Neuronal stem cell (in vitro differentiated cells): ENCODE measurements at regions not wholly inside any gene's neighbourhood (a gene's known extent, or its start where the extent isn't known, plus 50 kb on each side); places are given as distances from the start of the nearest gene placed in this dataset.
A peak's percentile ranks its signal among the peaks of the same experiment; 100 is the strongest.

Experiments used
- DNase-seq: peaks from one replicate; pipeline ENCODE4 v3.0.0-alpha.2; 2013; ENCODE audit warnings: low spot score
- H2AFZ ChIP-seq: one replicate; pipeline ENCODE4 v1.6.1; 2013; ENCODE audit warnings: mild to moderate bottlenecking, low read length, inconsistent platforms
- H2AK5ac ChIP-seq: 2 replicates; pipeline ENCODE4 v1.6.1; 2013; ENCODE audit warnings: low read depth, mild to moderate bottlenecking, inconsistent platforms, low read length, moderate library complexity, mixed read lengths
- H2BK120ac ChIP-seq: 2 replicates; pipeline ENCODE4 v1.6.1; 2013; ENCODE audit warnings: low read depth, mild to moderate bottlenecking, inconsistent platforms, low read length, moderate library complexity, mixed read lengths
- H2BK12ac ChIP-seq: one replicate; pipeline ENCODE4 v1.6.1; 2013; ENCODE audit warnings: low read length, inconsistent platforms
- H2BK15ac ChIP-seq: 2 replicates; pipeline ENCODE4 v1.6.1; 2013; ENCODE audit warnings: mild to moderate bottlenecking, low read length, inconsistent platforms, mixed read lengths
- H2BK5ac ChIP-seq: one replicate; pipeline ENCODE4 v1.6.1; 2013; ENCODE audit warnings: inconsistent platforms, mild to moderate bottlenecking, low read length, moderate library complexity
- H3K14ac ChIP-seq: one replicate; pipeline ENCODE4 v1.6.1; 2013; ENCODE audit warnings: low read length, inconsistent platforms
- H3K18ac ChIP-seq: 2 replicates; pipeline ENCODE4 v1.6.1; 2013; ENCODE audit warnings: low read length, inconsistent platforms
- H3K23ac ChIP-seq: 2 replicates; pipeline ENCODE4 v1.6.1; 2013; ENCODE audit warnings: low read depth, mild to moderate bottlenecking, mixed read lengths, low read length, inconsistent platforms; ENCODE audit not compliant: poor library complexity
- H3K27ac ChIP-seq: replicated peaks from 3 replicates; pipeline ENCODE4 v1.5.1; 2013; ENCODE audit warnings: low read length, inconsistent platforms
- H3K27me3 ChIP-seq, 3 experiments: 2 replicates each; pipeline ENCODE4 v1.6.1; 2013; ENCODE audit warnings: low read length in 3 of 3, mild to moderate bottlenecking in 2 of 3, inconsistent platforms in 1 of 3, low read depth in 1 of 3, mixed read lengths in 1 of 3, moderate library complexity in 1 of 3; ENCODE audit not compliant: control insufficient read depth in 3 of 3, insufficient read depth in 3 of 3
- H3K36me3 ChIP-seq, 2 donors: replicated peaks in 1 of 2; 2 replicates each; pipeline ENCODE4 v1.6.1; 2013; ENCODE audit warnings: low read length in 2 of 2; ENCODE audit not compliant: control insufficient read depth in 2 of 2, insufficient read depth in 2 of 2
- H3K4ac ChIP-seq: 2 replicates; pipeline ENCODE4 v1.6.1; 2013; ENCODE audit warnings: inconsistent platforms, mild to moderate bottlenecking, low read length, moderate library complexity
- H3K4me1 ChIP-seq, 2 donors: 1 replicate in 1 of 2; 2 replicates in 1 of 2; pipeline ENCODE4 v1.6.1; 2013; ENCODE audit warnings: low read length in 2 of 2, low read depth in 1 of 2; ENCODE audit not compliant: control insufficient read depth in 2 of 2, insufficient read depth in 1 of 2
- H3K4me2 ChIP-seq: one replicate; pipeline ENCODE4 v1.6.1; 2013; ENCODE audit warnings: mild to moderate bottlenecking, low read length, inconsistent platforms; ENCODE audit not compliant: insufficient read depth, poor library complexity, severe bottlenecking
- H3K4me3 ChIP-seq, 2 donors: 2 replicates each; pipeline ENCODE4 v1.5.1; 2013; ENCODE audit warnings: low read length in 2 of 2, mild to moderate bottlenecking in 2 of 2, inconsistent platforms in 1 of 2, moderate library complexity in 1 of 2
- H3K79me1 ChIP-seq: one replicate; pipeline ENCODE4 v1.6.1; 2013; ENCODE audit warnings: low read depth, mild to moderate bottlenecking, inconsistent platforms, low read length, moderate library complexity
- H3K9ac ChIP-seq: one replicate; pipeline ENCODE4 v1.6.1; 2013; ENCODE audit warnings: mild to moderate bottlenecking, low read depth, low read length, inconsistent platforms; ENCODE audit not compliant: poor library complexity
- H3K9me3 ChIP-seq, 2 donors: replicated peaks in 1 of 2; 2 replicates each; pipeline versions ENCODE3 to v1.6.1; 2013; ENCODE audit warnings: low read length in 2 of 2, mild to moderate bottlenecking in 2 of 2, inconsistent platforms in 1 of 2, low read depth in 1 of 2, mixed read lengths in 1 of 2, moderate library complexity in 1 of 2; ENCODE audit not compliant: control insufficient read depth in 2 of 2, insufficient read depth in 1 of 2
- H4K8ac ChIP-seq: one replicate; pipeline ENCODE4 v1.6.1; 2013; ENCODE audit warnings: low read depth, mild to moderate bottlenecking, inconsistent platforms, low read length, moderate library complexity
- H4K91ac ChIP-seq: one replicate; pipeline ENCODE4 v1.6.1; 2013; ENCODE audit warnings: low read length, low read depth, mild to moderate bottlenecking, inconsistent platforms; ENCODE audit not compliant: poor library complexity
- WGBS, 2 donors: extraction: QIAGEN DNeasy Blood & Tissue Kit; methylation state at CpG; one replicate each; pipeline ENCODE4 v1.1.7; 2013; ENCODE audit warnings: missing lambda C conversion rate in 2 of 2, mixed read lengths in 1 of 2; ENCODE audit not compliant: insufficient read length in 2 of 2, insufficient replicate concordance in 1 of 2; ENCODE audit errors: extremely low coverage in 2 of 2; 5-methylcytosine and 5-hydroxymethylcytosine counted together

- Histone ChIP-seq H3K9ac (no peak overlapping the region), H3K23ac (no peak overlapping the region), H3K18ac (no peak overlapping the region), H4K8ac (no peak overlapping the region), H3K4me1 (peaks cover 5 to 6% of the 10 kb centered on the region in 2 donors), H3K4me3 (no peak overlapping the region), H3K4ac (no peak overlapping the region), H2BK120ac (no peak overlapping the region), H3K36me3 (no peaks in the 10 kb centered on the region), H3K27me3 (no peaks in the 10 kb centered on the region), H4K91ac (no peak overlapping the region), H3K79me1 (no peaks in the 10 kb centered on the region), H3K27ac (no peak overlapping the region), H3K9me3 (peaks cover 0 to 11% of the 10 kb centered on the region in 2 donors), H2BK15ac (no peak overlapping the region), H2AFZ (peak overlapping the region; percentile 47), H2BK12ac (no peak overlapping the region), H2AK5ac (no peak overlapping the region), H3K14ac (no peak overlapping the region), H3K4me2 (no peak overlapping the region), H2BK5ac (no peak overlapping the region)
- no CpG with 5 or more reads among the region's 6 CpGs for WGBS, 2 donors
- no peak for DNase-seq
Measured at GRCh38 chr3:89043406-89043932, 64.0 kb upstream of the EPHA3 start.

- no peak overlapping the region for H3K14ac ChIP-seq
- no peak overlapping the region for H2BK5ac ChIP-seq
- no peaks in the 10 kb centered on the region for H3K79me1 ChIP-seq
- no peaks in the 10 kb centered on the region for H3K27me3 ChIP-seq
- H2AFZ ChIP-seq: peak overlapping the region; percentile 2
- H2BK15ac ChIP-seq: no peak overlapping the region
- H3K4ac ChIP-seq: no peak overlapping the region
- no peak overlapping the region for H2AK5ac ChIP-seq
- H2BK120ac ChIP-seq: no peak overlapping the region
- no peak overlapping the region for H3K4me3 ChIP-seq
- no peak overlapping the region for H4K8ac ChIP-seq
- H3K23ac ChIP-seq: no peak overlapping the region
- no peak overlapping the region for H2BK12ac ChIP-seq
- no peaks in the 10 kb centered on the region for H3K36me3 ChIP-seq
- no peak overlapping the region for H3K9ac ChIP-seq
- no peaks in the 10 kb centered on the region for H3K9me3 ChIP-seq
- H3K4me2 ChIP-seq: no peak overlapping the region
- H3K27ac ChIP-seq: no peak overlapping the region
- no peak overlapping the region for H3K18ac ChIP-seq
- no peak for DNase-seq
- WGBS, 2 donors: no CpG with 5 or more reads among the region's 1 CpG
- H4K91ac ChIP-seq: no peak overlapping the region
- peaks cover 5 to 6% of the 10 kb centered on the region in 2 donors for H3K4me1 ChIP-seq
Measured at GRCh38 chr3:89046661-89047060, 60.8 kb upstream of the EPHA3 start.

DNA sequence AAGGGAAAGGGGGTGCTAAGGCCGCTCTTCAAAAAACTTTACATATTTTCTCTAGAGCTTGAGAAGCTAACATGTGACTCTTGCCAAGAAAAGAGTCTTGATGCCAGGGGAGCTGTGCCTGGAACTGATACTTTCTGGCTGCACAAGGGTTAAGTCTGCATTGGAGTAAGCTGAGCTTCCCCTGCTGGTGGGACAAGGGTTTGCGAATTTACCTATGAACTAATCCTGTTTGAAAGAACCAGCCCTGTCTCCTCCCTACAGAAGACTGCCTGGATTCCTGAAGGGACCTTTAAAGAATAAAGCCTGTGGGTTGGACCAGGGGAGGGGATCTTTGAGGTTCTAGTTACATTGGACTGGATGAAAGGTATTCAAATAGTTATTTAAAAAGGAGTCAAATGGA, 58.3 kb upstream of the EPHA3 start:
- Histone ChIP-seq H4K8ac (no peak overlapping the region), H2AFZ (no peak overlapping the region), H3K14ac (no peak overlapping the region), H3K36me3 (no peaks in the 10 kb centered on the region), H2BK5ac (no peak overlapping the region), H2AK5ac (no peak overlapping the region), H2BK15ac (no peak overlapping the region), H3K4ac (no peak overlapping the region), H3K4me1 (no peaks in the 10 kb centered on the region), H3K79me1 (no peaks in the 10 kb centered on the region), H3K9ac (no peak overlapping the region), H3K23ac (no peak overlapping the region), H3K9me3 (no peaks in the 10 kb centered on the region), H2BK120ac (no peak overlapping the region), H3K27me3 (no peaks in the 10 kb centered on the region), H3K4me3 (no peak overlapping the region), H3K18ac (no peak overlapping the region), H2BK12ac (no peak overlapping the region), H4K91ac (no peak overlapping the region), H3K27ac (no peak overlapping the region), H3K4me2 (no peak overlapping the region)
- WGBS, 2 donors: no CpG with 5 or more reads among the region's 2 CpGs
- DNase-seq: no peak

- Histone ChIP-seq H3K4ac (no peak overlapping the region), H2BK15ac (no peak overlapping the region), H3K4me1 (no peaks in the 10 kb centered on the region), H4K91ac (no peak overlapping the region), H4K8ac (no peak overlapping the region), H3K9ac (no peak overlapping the region), H2AFZ (no peak overlapping the region), H3K27ac (no peak overlapping the region), H2BK120ac (no peak overlapping the region), H3K9me3 (no peaks in the 10 kb centered on the region), H3K4me2 (no peak overlapping the region), H3K36me3 (no peaks in the 10 kb centered on the region), H3K18ac (no peak overlapping the region), H3K4me3 (no peak overlapping the region), H2BK12ac (no peak overlapping the region), H3K79me1 (no peaks in the 10 kb centered on the region), H2AK5ac (no peak overlapping the region), H3K14ac (no peak overlapping the region), H3K27me3 (no peaks in the 10 kb centered on the region), H3K23ac (no peak overlapping the region), H2BK5ac (no peak overlapping the region)
- no CpG with 5 or more reads among the region's 3 CpGs for WGBS, 2 donors
- DNase-seq: no peak
Measured at GRCh38 chr3:89052386-89052785, 55.0 kb upstream of the EPHA3 start.
